HG03457 (cell line): ENCODE measurements at regions not wholly inside any gene's neighbourhood (a gene's known extent, or its start where the extent isn't known, plus 50 kb on each side); places are given as distances from the start of the nearest gene placed in this dataset.
A peak's percentile ranks its signal among the peaks of the same experiment; 100 is the strongest.

Experiments
- ATAC-seq: cut with Tn5 transposase; IDR thresholded peaks from one replicate; pipeline ENCODE4 v1.9.1; 2021; ENCODE audit warnings: moderate number of reproducible peaks; ENCODE audit not compliant: unreplicated experiment

DNA sequence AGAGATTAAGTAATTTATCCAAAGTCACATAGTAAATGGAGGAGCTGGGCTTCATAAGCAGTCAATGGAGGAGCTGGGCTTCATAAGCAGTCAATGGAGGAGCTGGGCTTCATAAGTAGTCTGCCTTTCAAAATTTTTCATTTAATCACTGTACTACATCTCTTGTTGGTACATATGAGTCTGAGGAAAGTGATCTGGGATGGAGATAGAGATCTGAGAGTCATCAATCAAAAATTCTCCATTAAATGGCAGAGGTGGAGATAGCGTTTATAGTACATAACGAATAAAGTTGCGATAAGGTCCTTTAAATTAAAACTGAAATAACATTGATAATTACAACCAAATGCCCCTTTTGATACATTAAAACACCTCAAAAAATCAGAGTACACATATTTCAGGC, 189.3 kb downstream of the KLF5 start:
- ATAC-seq: no peak

DNA sequence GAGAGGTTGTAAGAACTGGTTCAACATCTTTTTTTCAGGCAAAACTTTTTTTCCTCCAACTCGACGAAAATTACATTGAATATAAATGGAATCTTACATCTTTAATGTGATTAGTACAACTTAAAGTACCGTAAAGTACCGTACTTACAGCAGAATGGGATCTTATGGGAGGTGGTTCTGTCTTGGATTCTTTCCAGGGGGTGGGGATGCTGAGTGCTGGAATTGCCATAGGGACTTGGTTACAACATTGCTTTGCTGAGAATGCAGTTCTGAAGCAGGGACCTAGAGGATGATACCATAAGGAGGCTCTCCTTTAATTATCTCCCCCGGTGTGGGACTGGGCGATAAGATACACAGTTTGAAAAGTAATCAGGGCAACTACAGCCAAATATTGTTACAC, 186.4 kb downstream of the KLF5 start:
- ATAC-seq: no peak

DNA sequence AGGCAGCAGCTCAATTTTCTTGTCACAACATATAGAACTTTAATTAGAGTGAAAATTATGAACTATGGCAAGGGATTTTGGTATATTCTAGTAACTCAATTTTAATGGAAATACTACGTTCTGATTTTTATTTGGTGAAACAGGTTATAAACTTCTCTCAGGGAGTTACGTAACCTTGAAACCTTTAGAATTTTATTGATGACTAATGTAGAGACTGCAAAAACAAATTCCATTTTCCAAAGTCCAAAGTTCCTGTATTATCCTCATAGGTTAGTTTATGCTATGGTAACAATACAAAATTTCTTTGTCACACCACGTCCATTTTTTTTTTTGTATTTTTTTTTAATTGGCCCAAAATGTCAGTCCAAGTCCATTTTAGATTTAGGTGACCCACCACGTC, 185.7 kb downstream of the KLF5 start:
- no peak for ATAC-seq

DNA sequence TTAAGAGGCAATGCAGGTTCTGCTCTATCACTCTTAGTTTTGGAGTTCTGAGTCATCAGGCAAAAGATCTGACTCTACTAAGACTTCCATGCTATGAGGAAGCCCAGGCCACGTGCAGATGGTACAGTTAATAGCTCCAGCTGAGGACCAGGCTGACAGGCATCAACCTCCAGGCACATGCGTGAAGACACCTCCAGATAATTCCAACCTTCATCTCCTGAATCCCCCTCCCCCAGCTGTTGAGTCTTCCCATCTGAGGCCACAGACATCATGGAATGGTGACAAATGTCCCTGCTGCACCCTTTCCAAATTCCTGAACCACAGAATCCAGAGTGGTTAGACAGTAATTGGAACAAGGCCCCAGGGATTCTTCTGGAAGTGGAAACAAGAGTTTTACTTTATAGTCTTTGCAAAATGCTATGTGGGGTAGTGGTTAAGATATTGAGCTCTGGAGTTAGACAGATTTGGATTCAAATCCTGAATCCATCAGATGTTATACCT, 183.8 kb downstream of the KLF5 start:
- no peak for ATAC-seq

DNA sequence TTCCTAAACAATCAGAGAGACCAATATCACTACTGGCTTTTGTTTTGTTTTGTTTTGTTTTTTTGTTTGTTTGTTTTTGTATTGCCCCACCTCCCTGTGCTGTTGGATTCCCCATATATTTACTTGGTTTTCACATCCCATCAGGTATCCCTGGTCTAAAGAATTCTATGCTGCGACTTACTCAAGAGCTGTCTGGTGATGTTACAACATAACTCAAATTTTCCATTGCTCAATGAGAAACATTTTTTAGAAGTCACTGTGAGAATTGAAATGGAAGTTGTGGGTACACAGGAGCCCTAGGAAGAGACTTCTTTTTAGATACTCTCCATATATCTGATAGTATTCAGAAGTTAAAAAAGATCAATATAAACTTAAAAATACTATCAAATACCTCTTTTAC, 181.4 kb downstream of the KLF5 start:
- no peak for ATAC-seq

DNA sequence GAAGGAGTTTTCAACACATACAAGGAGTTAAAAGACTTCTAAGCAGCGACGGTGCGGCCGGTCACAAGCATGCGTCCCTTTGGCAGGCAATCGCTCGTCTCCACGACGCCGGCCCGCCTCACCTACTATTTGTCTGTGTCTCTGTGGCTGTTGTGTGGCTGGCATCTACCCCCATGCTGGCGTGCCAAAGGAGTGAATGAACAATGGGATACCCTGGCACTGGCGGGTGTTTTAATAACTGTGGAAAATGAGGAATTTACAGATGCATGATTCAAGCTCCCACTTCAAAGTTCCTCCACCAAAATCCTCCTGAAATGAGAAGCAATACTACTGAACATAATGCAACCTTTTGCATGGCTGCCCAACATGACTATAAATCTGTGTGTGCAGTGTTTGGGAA, 176.6 kb downstream of the KLF5 start:
- ATAC-seq: no peak

DNA sequence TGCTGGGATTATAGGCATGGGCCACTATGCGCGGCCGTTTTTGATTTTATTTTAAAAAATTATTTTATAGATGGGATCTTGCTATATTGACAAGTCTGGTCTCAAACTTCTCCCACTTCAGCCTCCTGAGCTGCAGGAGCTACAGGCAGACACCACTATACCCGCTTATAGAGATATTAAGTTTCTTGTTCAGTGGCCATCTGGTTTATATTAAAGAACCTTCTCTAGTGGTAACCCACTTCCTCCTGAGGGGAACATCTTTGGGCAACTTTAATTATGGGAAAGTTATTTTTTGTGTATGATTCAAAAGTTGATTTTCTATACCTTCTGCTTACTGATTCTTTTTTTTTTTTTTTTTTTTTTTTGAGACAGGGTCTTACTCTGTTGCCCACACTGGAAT, 172.7 kb downstream of the KLF5 start:
- ATAC-seq: no peak

DNA sequence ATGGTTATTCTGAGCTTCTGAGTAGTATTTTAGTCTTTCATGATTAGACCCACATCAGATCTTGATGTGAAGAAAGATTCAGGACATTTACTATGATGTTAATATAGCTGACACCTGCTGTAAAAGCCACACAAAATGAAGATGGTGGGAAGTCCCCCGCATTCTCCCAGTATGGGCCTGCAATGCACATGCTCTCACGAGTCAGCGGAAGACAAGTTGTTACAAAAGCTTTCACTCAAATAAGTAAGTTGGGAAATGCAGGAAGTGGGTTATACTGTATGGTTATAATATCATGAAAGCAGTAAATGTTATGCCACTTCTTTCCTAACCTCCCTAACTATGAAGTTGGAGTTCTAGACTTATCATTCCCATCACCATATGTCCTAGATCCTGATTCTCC, 171.9 kb downstream of the KLF5 start:
- ATAC-seq: no peak

DNA sequence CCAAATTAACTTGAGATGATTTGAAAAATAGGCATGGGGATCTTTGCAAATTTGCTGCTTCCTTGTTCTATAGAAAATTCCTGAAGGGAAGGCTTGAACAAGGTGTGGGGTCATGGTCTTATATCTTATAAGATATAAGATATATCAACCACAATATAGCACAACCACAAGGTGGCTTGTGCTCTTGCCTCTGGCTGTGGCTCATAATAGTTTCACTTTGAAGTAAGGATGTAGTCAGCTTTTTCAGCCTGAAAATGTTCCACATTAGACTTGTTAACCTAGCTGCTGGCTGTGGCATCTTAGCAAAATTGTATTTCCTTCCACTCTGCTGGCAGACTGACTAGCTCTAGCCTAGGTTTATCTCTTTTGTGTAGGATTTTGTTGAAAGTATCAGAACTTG, 169.7 kb downstream of the KLF5 start:
- no peak for ATAC-seq

DNA sequence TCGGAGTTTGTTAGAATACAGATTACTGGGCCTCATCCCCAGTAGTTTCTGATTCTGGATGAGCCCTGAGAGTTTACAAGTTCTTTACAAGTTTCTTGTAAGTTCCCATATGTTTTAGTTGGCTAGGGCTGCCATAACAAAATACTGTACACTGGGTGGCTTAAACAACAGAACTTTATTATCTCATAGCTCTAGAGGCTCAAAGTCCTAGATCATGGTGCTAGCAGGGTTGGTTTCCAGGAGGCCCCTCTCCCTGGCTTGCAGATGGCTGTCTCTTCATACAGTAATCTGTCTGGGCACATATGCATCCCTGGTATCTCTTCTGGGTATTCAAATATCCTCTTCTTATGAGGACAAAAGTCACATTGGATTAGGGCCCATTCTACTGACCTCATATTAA, 167.2 kb downstream of the KLF5 start:
- no peak for ATAC-seq

DNA sequence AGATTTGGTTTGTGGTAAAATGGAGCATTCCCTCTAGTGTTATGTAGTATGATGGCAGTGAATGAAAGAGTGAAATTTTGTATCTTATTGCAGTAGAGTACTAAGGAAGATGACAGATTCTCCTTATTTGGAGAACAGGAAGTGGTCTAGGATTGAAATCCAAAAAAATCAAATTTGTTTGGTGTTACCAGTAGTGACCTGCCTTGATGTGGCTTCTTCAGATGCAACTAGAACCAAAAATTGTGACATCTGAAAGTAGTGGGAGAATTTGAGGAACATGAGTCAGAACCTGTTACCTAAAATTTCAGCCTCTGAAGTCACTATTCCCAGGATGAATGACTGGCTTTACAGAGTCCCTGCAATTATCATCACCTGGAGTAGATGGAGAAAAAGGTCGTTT, 165.9 kb downstream of the KLF5 start:
- no peak for ATAC-seq

DNA sequence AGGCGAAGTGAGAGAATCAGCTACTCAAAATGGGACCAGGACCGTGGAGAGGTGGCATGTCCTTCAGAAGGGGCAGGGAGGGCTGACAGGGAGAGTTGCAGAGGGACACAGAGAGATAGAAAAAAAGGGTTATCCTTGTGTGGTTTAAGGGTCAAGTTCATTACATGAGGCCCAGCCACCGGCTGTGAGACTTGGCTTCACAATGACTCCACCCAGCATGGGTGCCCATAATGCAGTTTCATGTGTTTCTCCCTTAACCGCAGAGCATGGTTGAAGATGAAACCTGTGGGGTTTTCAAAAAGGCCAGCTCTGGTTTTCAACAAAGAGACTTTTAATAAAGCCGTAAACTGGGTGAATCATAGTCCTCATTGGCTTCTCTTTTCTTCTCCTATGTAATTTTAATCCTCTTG, 164.6 kb downstream of the KLF5 start:
- peak; percentile 83 for ATAC-seq

DNA sequence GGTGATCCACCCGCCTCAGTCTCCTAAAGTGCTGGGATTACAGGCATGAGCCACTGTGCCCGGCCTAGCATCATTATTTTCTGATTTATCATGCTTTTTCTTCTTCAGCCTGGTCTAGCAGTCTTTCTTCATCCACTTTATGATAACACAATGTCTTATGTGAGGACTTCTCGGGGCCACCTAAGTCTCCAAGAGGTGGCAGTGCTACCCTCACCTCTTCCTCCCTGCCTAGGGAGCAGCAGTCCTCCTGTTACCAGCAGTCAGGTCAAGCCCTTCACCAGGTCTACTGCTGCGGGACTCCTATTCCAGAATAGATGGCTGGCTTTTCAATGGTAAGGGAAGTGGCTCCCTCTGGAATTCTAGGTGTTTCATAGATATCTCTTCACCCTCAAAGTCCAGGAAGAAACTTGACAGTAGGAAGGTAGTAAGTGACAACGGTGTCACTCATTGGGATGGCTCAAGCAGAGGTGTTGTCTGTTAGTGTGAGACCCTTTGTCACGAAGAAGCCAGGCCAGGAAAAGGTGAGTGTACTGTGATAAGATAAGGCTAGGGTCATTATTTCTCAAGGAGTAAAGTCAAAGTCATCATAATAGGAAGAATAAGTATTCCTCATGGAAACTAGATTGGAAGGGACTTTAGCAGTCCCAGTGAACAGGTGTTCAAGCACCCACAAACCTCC, 164.0 kb downstream of the KLF5 start:
- ATAC-seq: no peak

DNA sequence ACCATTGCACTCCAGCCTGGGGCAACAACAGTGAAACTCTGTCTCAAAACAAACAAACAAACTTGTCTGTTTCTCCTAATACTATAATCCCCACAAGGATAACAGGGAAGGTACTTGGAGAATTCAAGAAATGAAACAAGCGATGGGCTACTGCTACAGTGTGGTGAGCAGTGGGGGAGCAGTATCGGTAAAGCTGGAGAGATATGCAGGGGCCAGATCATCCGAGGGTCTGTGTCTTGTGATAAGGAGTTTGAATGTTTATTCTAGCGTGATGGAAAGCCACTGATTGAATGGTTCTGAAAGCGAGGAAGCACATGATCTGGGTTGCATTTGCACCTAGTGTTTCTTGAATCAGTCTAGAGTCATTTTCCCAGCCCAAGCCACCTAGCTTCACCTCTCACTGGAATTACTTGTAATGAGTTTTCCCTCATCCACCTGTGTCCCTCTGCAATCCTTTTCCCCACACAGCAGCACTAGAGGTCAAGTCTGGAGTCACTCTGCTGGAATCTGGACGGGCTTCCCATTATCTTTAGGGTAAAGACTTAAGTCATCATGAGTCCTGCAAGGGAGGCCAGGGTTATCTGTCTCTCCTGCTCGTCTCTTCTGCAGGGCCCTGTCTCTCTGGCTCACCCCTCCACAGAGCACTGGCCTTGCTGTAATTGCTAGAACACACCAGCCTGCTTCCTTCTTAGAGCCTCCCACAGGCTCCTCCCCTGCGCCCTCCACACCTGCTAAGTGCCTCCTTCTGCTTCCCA, 162.3 kb downstream of the KLF5 start:
- no peak for ATAC-seq

DNA sequence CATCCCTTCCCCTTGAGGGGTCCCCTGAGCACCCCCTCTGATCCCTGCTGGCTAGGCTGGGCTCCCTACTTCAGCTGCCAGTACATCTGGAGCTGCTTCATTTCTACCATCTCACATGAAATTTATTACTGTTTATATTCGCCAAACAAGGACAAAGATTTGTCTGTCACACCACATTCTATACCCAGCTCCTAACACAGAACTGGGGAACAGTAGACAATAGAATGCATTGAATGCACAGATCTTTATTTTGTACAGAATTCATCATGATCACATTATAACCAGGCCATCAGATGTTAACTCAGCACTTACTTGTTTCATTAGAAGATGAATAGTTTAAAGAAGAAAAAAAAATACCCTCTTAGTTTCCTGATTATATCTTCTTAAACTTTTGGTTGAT, 159.4 kb downstream of the KLF5 start:
- ATAC-seq: no peak

DNA sequence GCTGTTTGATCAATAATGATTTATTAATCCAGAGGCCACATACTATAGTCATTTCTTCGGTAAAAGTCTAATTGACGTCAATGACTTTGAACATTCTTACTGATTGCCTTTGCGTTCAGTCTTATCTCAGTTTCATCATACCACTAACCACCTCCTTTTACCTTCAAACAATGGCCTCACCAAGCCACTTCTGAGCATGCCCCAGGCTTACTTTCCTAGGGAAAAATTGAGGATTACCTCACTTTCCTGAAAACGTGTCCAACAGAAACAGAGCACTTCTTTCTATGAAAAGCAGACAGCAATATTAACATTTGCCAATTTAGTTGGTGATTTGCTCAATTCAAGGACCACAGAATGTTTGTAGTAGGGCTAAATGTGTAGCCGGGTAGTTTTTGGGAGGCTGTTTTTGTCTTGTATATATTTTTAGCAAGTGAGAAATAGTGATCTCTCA, 157.6 kb downstream of the KLF5 start:
- no peak for ATAC-seq

DNA sequence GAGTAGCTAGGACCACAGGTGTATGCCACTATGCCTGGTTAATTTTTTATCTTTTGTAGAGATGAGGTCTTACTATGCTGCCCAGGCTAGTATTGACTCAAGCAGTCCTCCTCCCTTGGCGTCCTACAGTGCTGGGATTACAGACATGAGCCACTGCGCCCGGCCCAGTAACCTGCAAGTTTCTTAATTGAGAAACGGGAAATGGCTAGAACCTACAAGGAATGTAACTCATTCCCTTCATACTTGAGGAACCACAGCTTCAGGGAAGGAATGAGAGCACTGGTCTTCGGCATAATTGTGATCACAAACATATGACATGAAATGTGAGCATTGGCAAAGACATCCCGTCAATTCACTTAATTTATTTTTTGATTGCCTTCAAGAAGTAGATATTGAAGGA, 157.0 kb downstream of the KLF5 start:
- no peak for ATAC-seq

DNA sequence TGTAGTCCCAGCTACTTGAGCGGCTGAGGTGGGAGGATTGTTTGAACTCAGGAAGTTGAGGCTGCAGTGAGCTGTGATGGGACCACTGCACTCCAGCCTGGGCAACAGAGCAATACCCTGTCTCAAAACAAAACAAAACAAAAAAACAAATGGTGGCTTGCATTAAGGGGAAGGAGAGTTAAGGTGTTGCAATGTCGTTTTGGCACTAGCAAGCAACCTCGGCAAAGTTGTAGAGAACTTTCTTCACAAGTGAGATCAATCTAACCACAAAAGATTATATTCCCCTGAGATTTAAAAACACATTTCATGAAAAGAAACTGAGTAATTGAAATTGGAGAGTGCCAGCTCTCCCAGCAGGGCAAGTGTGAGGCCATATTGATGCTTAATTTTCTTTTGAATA, 153.7 kb downstream of the KLF5 start:
- no peak for ATAC-seq

DNA sequence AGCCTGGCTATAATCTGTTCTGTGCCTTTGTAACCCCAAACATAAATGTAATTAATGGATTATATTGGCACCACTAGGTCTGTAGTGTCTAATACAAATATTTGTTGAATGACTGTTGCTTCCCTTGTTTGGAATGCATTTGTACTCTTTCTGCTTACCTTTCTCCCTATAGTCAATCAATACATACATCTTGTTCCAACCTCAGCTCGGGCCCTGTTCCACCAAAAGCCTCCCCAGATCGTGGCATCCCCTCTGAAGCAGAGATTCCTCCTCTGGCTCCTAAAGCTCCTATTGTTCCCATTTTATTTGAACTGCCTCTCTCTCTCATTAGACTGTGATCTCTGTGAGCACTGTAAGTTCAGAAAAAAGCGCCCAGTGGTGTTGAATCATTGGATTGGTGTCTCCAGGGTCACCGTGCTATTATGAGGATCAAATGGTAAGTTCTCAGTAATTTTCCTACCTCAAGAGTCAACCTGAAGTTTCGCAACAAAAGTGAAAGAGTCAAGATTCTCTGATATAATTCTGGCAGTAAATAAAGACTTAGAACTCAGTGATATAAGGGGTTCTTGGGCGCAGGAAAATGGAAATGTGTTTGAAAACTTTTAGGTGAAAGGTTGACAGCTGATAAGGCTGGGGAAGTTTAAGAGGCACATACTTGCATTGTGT, 151.5 kb downstream of the KLF5 start:
- no peak for ATAC-seq

DNA sequence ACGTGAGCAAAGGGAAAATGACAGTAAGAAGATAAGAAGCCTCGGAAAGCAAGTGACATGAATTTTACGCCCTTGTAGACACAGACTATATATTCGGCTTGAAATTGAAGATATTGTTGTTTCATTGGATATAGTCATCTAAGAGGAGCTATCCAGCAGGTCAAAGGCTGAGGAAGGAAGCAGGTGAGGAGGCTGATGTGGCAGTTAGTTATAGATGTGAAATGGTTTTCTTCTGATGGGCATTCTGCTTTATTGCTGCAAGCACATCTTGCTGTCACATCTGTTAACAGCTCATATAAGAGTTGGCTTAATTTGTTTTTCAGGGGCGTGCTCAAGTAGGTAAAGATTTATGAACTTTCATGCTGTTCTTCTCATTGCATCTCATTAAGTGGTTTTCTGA, 146.1 kb downstream of the KLF5 start:
- no peak for ATAC-seq

DNA sequence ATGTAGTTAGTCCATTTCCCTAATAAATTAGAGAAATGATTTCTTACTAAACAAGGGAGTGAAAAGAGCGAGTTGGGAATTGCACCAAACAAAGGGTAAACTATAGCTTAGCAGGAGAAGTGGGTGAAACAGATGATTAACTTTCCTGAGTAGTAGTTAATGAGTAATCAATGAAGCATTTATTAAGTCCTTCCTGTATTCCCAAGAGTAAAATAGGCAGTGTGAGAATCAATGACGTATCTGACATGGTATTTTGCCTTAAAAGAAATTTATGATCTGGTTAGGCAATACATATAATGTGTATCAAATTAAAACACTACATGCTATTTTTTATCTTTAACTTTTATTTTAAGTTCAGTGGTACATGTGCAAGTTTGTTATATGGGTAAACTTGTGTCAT, 142.8 kb downstream of the KLF5 start:
- no peak for ATAC-seq

DNA sequence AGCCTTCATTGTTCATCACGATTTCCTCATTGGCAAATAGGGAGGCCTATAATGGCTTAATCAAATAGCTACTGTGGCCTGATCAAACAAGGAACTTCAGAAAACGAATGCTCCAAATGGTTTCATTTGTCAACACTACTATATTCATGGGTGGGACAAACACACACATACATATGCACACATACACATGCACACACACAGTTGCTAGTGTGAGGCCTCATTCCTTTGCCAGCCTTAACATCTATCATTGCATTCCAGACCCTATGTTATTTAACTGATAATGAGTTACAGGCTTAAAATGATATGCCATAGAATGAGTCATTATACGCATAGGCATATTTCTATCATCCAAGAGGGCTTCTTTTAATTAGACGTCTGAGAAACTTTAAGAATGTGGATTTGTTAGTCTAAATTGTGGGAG, 140.2 kb downstream of the KLF5 start:
- no peak for ATAC-seq
